GM12865 (cell line): ENCODE measurements at regions not wholly inside any gene's neighbourhood (a gene's known extent, or its start where the extent isn't known, plus 50 kb on each side); places are given as distances from the start of the nearest gene placed in this dataset.
A peak's percentile ranks its signal among the peaks of the same experiment; 100 is the strongest.

Source experiments
- DNase-seq: peaks from one replicate; pipeline ENCODE4 v3.0.0; 2010; ENCODE audit warnings: low read depth
- H3K4me3 ChIP-seq: 2 replicates; pipeline ENCODE4 v1.5.1; 2011; ENCODE audit warnings: mild to moderate bottlenecking, low read depth, low read length, control low read depth
- CTCF ChIP-seq: IDR thresholded peaks from 2 replicates; pipeline ENCODE4 v1.5.1; 2011; ENCODE audit warnings: low read length, control low read depth, low read depth, inconsistent platforms; ENCODE audit not compliant: insufficient read depth; ENCODE audit errors: missing control alignments

DNA sequence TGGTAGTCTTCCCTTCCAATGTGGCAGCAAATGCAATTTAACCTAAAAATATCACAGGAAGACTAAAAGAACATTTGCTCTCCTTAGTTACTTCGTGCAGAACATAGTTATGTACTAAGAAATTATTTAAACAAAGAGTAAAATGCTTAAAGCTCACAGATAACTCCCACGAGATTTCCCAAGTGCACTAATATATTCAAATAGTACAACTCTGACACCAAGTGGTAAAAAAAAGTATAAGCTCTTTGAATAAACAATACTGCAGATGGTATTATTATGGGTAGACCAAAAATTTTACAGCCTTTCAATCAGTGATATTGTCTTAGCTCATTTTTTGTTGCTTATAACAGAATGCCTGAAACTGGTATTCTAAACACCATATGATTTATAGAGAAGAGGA, 52.8 kb upstream of the FILIP1 start:
- peak; percentile 12 for DNase-seq
- TF ChIP-seq CTCF = no peak
- no peak overlapping the region for H3K4me3 ChIP-seq

DNA sequence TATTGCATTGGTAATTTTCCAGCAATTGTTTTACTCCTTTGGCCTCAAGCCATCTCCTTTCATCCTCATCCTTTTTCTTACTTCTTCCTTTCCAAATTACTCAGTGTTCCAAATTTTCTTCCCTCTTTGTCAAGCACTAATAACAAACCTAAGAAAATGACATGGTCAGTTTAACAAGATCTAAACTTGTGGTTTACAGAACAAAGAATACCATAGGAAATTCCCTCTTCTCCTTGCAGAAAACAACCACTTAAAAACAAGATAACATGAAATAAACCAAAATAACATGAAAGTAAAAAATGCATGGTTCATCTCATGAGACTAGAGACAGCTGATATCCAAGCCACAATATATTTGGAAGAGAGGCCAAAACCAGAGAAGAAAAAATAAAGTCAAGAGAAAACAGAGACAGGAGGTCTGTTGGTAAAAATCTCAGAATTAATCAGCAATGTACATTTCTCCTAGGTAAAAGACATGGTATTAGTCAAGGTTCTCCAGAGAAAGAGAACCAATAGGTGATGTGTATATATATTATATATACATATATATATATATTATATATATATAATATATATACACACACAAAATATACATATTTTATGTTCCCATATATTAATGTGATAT, 51.0 kb upstream of the SENP6 start:
- no peak overlapping the region for H3K4me3 ChIP-seq
- TF ChIP-seq CTCF = no peak

GRCh38 chr6:75551367-75551952, 50.2 kb upstream of the SENP6 start:
- TF ChIP-seq CTCF = no peak
- peak; percentile 30 for DNase-seq
- H3K4me3 ChIP-seq = no peak overlapping the region

More for the DNA sequence above, 51.0 kb upstream of the SENP6 start:
- peak; percentile 22 for DNase-seq
